ENCODE measurements at regions not wholly inside any gene's neighbourhood (a gene's known extent, or its start where the extent isn't known, plus 50 kb on each side); places are given as distances from the start of the nearest gene placed in this dataset.

DNA sequence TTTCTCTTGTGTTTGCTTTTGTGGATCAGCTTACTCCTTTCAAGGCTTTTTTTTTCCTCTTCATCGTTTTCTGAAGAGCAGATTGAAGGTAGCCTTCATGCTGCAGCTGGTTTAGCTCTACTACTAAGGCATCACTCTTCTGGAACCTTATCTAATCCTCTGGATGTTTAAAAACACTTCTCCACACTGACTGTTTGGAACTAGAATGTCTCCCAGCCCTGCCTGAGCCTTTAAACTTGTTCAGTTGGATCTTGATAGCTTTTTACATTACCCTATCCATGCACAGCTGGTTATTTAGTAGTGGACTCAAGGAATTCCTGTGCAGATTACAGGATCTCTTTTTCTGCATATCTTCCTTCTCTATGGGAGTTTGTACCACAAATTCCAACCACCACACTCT lies 108.9 kb upstream of the ASCC3 start:
- no peaks in the 10 kb centered on the region for H3K9me3 ChIP-seq (ENCODE audit: low read length)
- BruUV-seq (replicated peaks), result no TSS peak
- CTCF ChIA-PET (ENCODE audit: unreplicated experiment), result interaction anchor here (1.1 kb wide), 1 partner anchor 10 kb away, joined by 3 read pairs; no protein-coding TSS in a partner anchor
- H2AFZ ChIP-seq (ENCODE audit: low read length), result no peak overlapping the region
- H3K4me1 ChIP-seq (ENCODE audit: insufficient read depth, low read length, poor library complexity, severe bottlenecking), result no peaks in the 10 kb centered on the region
- POLR2A ChIA-PET, result interaction anchor here (0.8 to 2.3 kb wide), 3 partner anchors 10 to 19 kb away, joined by 3 to 11 read pairs (median 5); no protein-coding TSS in a partner anchor
- no peaks in the 10 kb centered on the region for H3K9me2 ChIP-seq (ENCODE audit: insufficient read depth, low read length)
- no peak for DNase-seq (ENCODE audit: low spot score)
- intact Hi-C loops (cut with micrococcal nuclease; ENCODE audit: unreplicated experiment), result no loop called here
- no peak for TF ChIP-seq EZH2phosphoT487 (IDR thresholded peaks at IDR 0.05; ENCODE audit: borderline replicate concordance, low read depth, low read length)
- TF ChIP-seq, protein P1, sequence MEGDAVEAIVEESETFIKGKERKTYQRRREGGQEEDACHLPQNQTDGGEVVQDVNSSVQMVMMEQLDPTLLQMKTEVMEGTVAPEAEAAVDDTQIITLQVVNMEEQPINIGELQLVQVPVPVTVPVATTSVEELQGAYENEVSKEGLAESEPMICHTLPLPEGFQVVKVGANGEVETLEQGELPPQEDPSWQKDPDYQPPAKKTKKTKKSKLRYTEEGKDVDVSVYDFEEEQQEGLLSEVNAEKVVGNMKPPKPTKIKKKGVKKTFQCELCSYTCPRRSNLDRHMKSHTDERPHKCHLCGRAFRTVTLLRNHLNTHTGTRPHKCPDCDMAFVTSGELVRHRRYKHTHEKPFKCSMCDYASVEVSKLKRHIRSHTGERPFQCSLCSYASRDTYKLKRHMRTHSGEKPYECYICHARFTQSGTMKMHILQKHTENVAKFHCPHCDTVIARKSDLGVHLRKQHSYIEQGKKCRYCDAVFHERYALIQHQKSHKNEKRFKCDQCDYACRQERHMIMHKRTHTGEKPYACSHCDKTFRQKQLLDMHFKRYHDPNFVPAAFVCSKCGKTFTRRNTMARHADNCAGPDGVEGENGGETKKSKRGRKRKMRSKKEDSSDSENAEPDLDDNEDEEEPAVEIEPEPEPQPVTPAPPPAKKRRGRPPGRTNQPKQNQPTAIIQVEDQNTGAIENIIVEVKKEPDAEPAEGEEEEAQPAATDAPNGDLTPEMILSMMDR (conservative IDR thresholded peaks at IDR 0.05; ENCODE audit: low read length), result no peak
- H3K36me3 ChIP-seq (ENCODE audit: insufficient read depth, low read length), result no peaks in the 10 kb centered on the region
- H3K79me2 ChIP-seq (ENCODE audit: insufficient read depth, low read depth, low read length), result no peaks in the 10 kb centered on the region
- H3K4me3 ChIP-seq (ENCODE audit: low read depth, low read length, poor library complexity, severe bottlenecking), result no peak overlapping the region
- H3K4me2 ChIP-seq (ENCODE audit: low read length), result no peak overlapping the region
- H4K20me1 ChIP-seq (ENCODE audit: insufficient read depth, low read length), result no peaks in the 10 kb centered on the region
- H3K27ac ChIP-seq (ENCODE audit: low read depth, low read length, poor library complexity, severe bottlenecking), result no peak overlapping the region

DNA sequence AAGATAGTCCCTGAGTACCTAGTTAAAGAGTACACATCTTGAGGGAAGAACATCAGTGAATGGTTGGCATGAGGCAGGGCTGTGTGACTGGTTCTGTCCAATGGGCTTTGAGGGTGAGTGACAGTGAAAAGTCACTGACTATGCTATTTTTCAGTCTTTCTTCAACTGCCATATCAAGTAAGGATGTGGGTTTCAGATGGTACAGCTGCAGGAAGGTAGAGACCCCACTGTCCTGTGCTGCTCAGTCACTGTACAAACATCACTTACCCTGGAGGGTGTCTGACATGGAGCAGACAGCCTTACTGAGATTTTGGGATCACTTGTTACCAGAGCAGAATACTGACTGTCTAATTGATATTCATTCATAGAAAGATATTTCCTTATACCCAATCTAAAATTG lies 115.3 kb upstream of the ASCC3 start:
- ChIA-PET POLR2A (interaction anchor here (1.8 kb wide), 1 partner anchor 7 kb away, joined by 4 read pairs; no protein-coding TSS in a partner anchor), CTCF (ENCODE audit: unreplicated experiment) (no interaction called here)
- Histone ChIP-seq H3K9me3 (ENCODE audit: low read length) (no peaks in the 10 kb centered on the region), H3K4me1 (ENCODE audit: insufficient read depth, low read length, poor library complexity, severe bottlenecking) (peaks cover 20% of the 10 kb centered on the region), H3K79me2 (ENCODE audit: insufficient read depth, low read depth, low read length) (no peaks in the 10 kb centered on the region), H3K4me2 (ENCODE audit: low read length) (no peak overlapping the region), H3K9me2 (ENCODE audit: insufficient read depth, low read length) (no peaks in the 10 kb centered on the region), H3K4me3 (ENCODE audit: low read depth, low read length, poor library complexity, severe bottlenecking) (no peak overlapping the region), H3K27ac (ENCODE audit: low read depth, low read length, poor library complexity, severe bottlenecking) (no peak overlapping the region), H4K20me1 (ENCODE audit: insufficient read depth, low read length) (no peaks in the 10 kb centered on the region), H2AFZ (ENCODE audit: low read length) (no peak overlapping the region), H3K36me3 (ENCODE audit: insufficient read depth, low read length) (no peaks in the 10 kb centered on the region)
- peak; percentile 23 for DNase-seq (ENCODE audit: low spot score)
- no peak for TF ChIP-seq EZH2phosphoT487 (IDR thresholded peaks at IDR 0.05; ENCODE audit: borderline replicate concordance, low read depth, low read length)
- intact Hi-C loops (cut with micrococcal nuclease; ENCODE audit: unreplicated experiment), result no loop called here
- no TSS peak for BruUV-seq (replicated peaks)

DNA sequence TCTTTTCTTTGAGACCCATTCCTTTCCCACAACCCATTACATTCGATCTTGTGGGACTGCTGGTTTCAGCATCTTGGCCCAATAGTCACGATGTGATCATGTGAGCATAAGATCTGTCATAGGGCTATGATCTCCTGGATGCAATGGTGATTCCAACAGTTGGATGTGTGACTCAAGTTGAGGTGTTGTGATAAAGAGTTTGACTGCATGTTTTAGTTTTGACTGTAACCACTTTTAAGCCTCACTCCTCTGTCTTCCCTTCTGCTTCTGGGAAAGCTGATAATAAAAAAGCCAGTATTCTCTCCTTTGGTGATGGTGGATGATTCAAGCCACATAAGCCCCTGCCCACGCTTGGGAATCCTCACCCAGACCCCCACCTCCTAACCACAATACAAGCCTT lies 117.0 kb upstream of the ASCC3 start:
- Histone ChIP-seq H2AFZ (ENCODE audit: low read length) (no peak overlapping the region), H3K79me2 (ENCODE audit: insufficient read depth, low read depth, low read length) (no peaks in the 10 kb centered on the region), H3K9me2 (ENCODE audit: insufficient read depth, low read length) (no peaks in the 10 kb centered on the region), H3K9me3 (ENCODE audit: low read length) (peaks cover 8% of the 10 kb centered on the region), H3K4me2 (ENCODE audit: low read length) (no peak overlapping the region), H3K36me3 (ENCODE audit: insufficient read depth, low read length) (no peaks in the 10 kb centered on the region), H4K20me1 (ENCODE audit: insufficient read depth, low read length) (no peaks in the 10 kb centered on the region), H3K4me3 (ENCODE audit: low read depth, low read length, poor library complexity, severe bottlenecking) (no peak overlapping the region), H3K4me1 (ENCODE audit: insufficient read depth, low read length, poor library complexity, severe bottlenecking) (peaks cover 28% of the 10 kb centered on the region), H3K27ac (ENCODE audit: low read depth, low read length, poor library complexity, severe bottlenecking) (no peak overlapping the region)
- intact Hi-C loops (cut with micrococcal nuclease; ENCODE audit: unreplicated experiment), result no loop called here
- DNase-seq (ENCODE audit: low spot score), result no peak
- BruUV-seq (replicated peaks), result no TSS peak
- POLR2A ChIA-PET, result interaction anchor here (1.2 to 1.8 kb wide), 2 partner anchors 9 to 13 kb away, joined by 4 read pairs; no protein-coding TSS in a partner anchor
- TF ChIP-seq EZH2phosphoT487 (IDR thresholded peaks at IDR 0.05; ENCODE audit: borderline replicate concordance, low read depth, low read length), result no peak
- TF ChIP-seq, protein P1 (conservative IDR thresholded peaks at IDR 0.05; ENCODE audit: low read length), result no peak
- CTCF ChIA-PET (ENCODE audit: unreplicated experiment), result no interaction called here

All from OCI-LY7 (cell line).